GM10266 (cell line): ENCODE measurements at regions not wholly inside any gene's neighbourhood (a gene's known extent, or its start where the extent isn't known, plus 50 kb on each side); places are given as distances from the start of the nearest gene placed in this dataset.

ENCODE experiments used
- DNase-seq: peaks from one replicate; pipeline ENCODE4 v3.0.0; 2012; ENCODE audit errors: extremely low spot score
- TF ChIP-seq, protein P1 (sequence below): IDR thresholded peaks from 2 replicates; pipeline ENCODE4 v1.5.1; 2012; ENCODE audit warnings: mild to moderate bottlenecking, low read depth; ENCODE audit not compliant: control insufficient read depth, insufficient read depth; ENCODE audit errors: missing control alignments

DNA sequence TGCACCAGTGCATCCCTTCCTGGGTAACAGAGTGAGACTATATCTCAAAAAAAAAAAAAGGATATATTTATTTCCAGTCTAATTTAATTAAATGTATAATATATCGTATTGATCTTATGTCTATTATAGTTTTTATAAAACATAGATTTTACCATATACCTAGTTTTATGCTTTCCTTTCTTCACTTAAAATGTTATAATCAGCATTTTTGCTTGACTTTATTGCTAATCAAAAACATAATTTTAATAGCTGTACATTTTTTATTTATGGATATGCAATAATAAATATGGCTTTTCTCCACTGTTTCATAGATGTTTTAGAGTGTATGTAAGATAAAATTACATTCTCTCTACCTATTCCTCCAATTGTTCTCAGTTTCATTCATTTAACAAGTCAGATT, 958.0 kb downstream of the EPHA4 start:
- DNase-seq = no peak
- TF ChIP-seq, protein P1, sequence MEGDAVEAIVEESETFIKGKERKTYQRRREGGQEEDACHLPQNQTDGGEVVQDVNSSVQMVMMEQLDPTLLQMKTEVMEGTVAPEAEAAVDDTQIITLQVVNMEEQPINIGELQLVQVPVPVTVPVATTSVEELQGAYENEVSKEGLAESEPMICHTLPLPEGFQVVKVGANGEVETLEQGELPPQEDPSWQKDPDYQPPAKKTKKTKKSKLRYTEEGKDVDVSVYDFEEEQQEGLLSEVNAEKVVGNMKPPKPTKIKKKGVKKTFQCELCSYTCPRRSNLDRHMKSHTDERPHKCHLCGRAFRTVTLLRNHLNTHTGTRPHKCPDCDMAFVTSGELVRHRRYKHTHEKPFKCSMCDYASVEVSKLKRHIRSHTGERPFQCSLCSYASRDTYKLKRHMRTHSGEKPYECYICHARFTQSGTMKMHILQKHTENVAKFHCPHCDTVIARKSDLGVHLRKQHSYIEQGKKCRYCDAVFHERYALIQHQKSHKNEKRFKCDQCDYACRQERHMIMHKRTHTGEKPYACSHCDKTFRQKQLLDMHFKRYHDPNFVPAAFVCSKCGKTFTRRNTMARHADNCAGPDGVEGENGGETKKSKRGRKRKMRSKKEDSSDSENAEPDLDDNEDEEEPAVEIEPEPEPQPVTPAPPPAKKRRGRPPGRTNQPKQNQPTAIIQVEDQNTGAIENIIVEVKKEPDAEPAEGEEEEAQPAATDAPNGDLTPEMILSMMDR = no peak

DNA sequence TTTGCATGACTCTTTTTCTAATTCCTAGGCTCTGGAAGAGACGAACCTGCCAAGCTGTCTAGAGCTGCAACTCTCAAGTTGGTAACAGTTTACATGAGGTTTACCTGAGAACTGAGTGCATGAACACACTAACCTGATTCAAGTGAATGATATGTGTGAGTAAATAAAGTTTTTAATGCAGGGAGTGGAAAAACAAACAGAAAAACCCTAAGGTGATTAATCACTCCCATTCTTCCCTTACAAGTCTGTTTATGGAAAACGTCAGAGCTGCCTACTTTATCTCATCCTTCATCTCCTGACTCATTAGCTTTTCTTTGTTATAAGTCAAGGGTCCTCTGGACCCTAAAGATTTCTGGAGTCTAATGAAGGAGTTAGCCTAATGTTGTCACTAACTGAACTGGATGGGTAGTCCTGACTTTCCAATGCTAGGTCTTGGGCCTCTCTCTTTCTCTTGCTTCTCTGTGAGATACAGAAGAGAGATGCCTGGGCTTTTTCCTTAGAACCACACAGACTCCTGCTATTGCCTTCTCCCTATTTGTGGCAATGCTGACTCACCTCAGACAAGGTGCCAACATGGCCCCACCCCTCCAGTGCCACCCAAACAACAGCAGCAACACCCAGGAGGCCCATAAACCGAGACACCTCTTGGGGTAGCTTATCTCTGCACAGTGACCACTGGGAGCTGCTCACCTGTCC, 952.4 kb downstream of the EPHA4 start:
- TF ChIP-seq, protein P1 = no peak
- DNase-seq = no peak

DNA sequence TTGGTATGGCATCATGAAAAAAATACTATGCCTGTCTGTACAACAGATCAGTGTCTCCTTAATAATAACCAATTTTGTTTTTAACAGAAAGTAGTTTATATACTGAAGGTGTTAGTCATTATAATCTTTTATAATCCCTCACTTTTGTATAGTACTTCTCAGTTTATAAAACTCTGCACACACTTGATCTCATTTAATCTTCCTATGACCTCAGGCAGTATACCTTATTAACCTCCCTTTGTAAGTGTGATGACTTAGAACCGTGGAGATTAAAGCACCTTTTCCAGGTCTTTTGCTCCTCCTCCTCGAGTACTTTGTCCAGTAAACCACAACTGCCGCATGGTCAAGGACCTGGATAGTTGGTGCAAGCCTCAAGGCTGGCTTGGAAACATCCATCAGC, 945.5 kb downstream of the EPHA4 start:
- TF ChIP-seq, protein P1 = no peak
- no peak for DNase-seq

DNA sequence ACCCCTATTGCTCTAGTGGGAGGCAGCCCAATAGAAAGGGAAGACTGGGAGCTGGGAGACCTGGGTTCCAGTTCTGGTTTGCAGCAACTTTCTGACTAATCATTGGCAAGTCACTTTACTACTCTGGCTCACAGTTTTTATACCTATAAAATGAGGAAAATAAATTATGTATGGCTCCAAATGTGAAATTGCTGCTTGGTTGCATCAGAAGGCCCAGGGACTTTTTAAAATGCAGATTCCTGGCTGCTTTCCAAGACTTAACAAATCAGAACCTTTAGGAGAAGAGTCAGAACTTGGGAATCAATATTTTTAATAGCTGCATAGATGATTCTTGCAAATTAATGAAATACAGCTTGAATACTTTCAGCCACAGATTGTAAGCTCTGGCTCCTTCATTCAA, 943.9 kb downstream of the EPHA4 start:
- DNase-seq = no peak
- TF ChIP-seq, protein P1 = no peak

DNA sequence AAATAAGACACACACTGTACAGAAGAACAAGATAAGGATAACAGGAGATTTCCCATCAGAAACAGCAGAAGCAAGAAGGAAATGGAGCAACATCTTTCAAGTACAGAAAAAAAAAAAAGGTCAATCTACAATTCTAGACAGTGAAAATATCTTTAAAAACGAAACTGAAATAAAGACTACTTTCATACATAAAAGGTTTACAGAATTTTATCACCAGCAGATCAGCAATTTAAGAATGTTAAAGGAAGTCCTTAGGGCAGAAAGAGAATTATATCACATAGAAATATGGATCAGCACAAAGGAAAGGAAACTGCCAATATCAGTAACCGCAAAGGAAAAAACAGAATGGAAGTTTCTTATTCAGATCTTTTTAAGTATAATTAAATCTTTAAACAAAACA, 931.0 kb downstream of the EPHA4 start:
- TF ChIP-seq, protein P1 = no peak
- no peak for DNase-seq

DNA sequence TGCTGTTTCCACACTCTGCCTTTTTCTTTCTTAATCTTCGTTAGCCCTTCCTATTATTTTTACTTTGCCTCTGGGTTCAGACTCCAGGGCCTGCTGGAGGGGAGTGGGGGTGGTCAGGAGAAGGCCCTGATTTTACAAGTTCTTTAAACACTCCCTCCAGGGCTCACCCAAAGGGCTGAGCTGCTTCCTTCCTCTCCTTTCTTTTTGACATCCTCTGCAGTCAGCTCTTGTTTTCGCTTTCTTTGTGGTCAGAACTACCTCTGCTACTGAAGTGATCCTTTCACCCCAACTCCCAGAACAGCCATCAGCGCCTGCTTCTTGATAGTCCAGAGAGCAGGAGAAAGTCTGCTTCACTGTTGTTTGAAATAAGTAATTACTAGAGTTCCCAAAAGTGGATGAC, 925.7 kb downstream of the EPHA4 start:
- TF ChIP-seq, protein P1 = no peak
- DNase-seq = no peak

DNA sequence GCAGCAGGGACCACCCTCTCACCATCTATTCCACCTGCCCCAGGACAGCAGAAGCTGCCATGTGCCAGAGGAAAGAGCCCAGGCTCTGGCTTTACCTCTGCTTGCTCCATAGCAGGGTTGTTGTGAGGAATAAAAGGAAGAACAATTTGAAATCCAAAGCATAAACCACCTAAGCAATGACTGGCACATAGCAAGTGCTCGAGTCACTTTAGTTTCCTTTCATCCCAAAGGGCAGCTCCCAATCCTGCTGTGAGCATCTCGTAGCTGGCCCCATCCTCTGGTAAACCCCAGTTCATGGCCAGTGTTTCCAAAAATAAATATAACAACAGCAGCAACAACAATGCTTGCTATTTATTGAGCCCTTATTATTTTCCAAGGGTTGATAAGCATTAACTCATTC, 923.5 kb downstream of the EPHA4 start:
- DNase-seq = no peak

More for the DNA sequence above, 923.5 kb downstream of the EPHA4 start:
- TF ChIP-seq, protein P1 = no peak
